Daoy (cell line): ENCODE measurements at regions not wholly inside any gene's neighbourhood (a gene's known extent, or its start where the extent isn't known, plus 50 kb on each side); places are given as distances from the start of the nearest gene placed in this dataset.
A peak's percentile ranks its signal among the peaks of the same experiment; 100 is the strongest.
"Not testable (repeated sequence)": the region's sequence is repeated elsewhere in the genome, so short reads cannot be mapped to it uniquely, and the experiment has no call there.

Experiments used
- DNase-seq: peaks from one replicate; pipeline ENCODE4 v3.0.0-alpha.2; 2015; ENCODE audit warnings: low read depth

- not testable (repeated sequence) for DNase-seq
Measured at GRCh38 chr1:222470252-222470805, 77.6 kb downstream of the HHIPL2 start.

GRCh38 chr1:222466150-222466865, 81.6 kb downstream of the HHIPL2 start:
- DNase-seq: no peak

GRCh38 chr1:222465211-222466041, 82.5 kb downstream of the HHIPL2 start:
- peak; percentile 97 for DNase-seq

GRCh38 chr1:222464841-222465210, 83.1 kb downstream of the HHIPL2 start:
- peak; percentile 81 for DNase-seq

GRCh38 chr1:222463059-222463730, 84.7 kb downstream of the HHIPL2 start:
- no peak for DNase-seq

- DNase-seq: no peak
Measured at GRCh38 chr1:222462601-222463000, 85.3 kb downstream of the HHIPL2 start.

GRCh38 chr1:222461941-222462340, 86.0 kb downstream of the HHIPL2 start:
- DNase-seq: no peak

- DNase-seq: no peak
Measured at GRCh38 chr1:222459652-222460051, 88.3 kb downstream of the HHIPL2 start.

GRCh38 chr1:222457513-222457912, 90.4 kb downstream of the HHIPL2 start:
- DNase-seq: no peak

GRCh38 chr1:222457084-222457483, 90.8 kb downstream of the HHIPL2 start:
- DNase-seq: no peak

- DNase-seq: peak; percentile 91
Measured at GRCh38 chr1:222455188-222455879, 92.6 kb downstream of the HHIPL2 start.

GRCh38 chr1:222454782-222455181, 93.1 kb downstream of the HHIPL2 start:
- peak; percentile 14 for DNase-seq

- no peak for DNase-seq
Measured at GRCh38 chr1:222454186-222454585, 93.7 kb downstream of the HHIPL2 start.

GRCh38 chr1:222452031-222452430, 95.9 kb downstream of the HHIPL2 start:
- DNase-seq: no peak

- no peak for DNase-seq
Measured at GRCh38 chr1:222443566-222443965, 104.3 kb downstream of the HHIPL2 start.

GRCh38 chr1:222441066-222441465, 106.8 kb downstream of the HHIPL2 start:
- no peak for DNase-seq

GRCh38 chr1:222424826-222425225, 123.1 kb downstream of the HHIPL2 start:
- no peak for DNase-seq

GRCh38 chr1:222421380-222421779, 126.5 kb downstream of the HHIPL2 start:
- no peak for DNase-seq

GRCh38 chr1:222420633-222421032, 127.3 kb downstream of the HHIPL2 start:
- DNase-seq: no peak

- DNase-seq: no peak
Measured at GRCh38 chr1:222418654-222419053, 129.2 kb downstream of the HHIPL2 start.

- DNase-seq: no peak
Measured at GRCh38 chr1:222417264-222417663, 130.6 kb downstream of the HHIPL2 start.
